Right renal pelvis (tissue), 4 donors: ENCODE measurements at regions not wholly inside any gene's neighbourhood (a gene's known extent, or its start where the extent isn't known, plus 50 kb on each side); places are given as distances from the start of the nearest gene placed in this dataset.
A peak's percentile ranks its signal among the peaks of the same experiment; 100 is the strongest.
"Not testable (repeated sequence)": the region's sequence is repeated elsewhere in the genome, so short reads cannot be mapped to it uniquely, and the experiment has no call there.

Experiments
- DNase-seq, 4 donors: peaks; one replicate each; pipeline ENCODE4 v3.0.0-alpha.2; 2013; ENCODE audit warnings: low read depth in 4 of 4, low spot score in 3 of 4, missing footprints in 1 of 4

GRCh38 chr3:94472511-94472910 is 409.6 kb downstream of the NSUN3 start:
- DNase-seq: no peak

- DNase-seq: no peak
Measured at GRCh38 chr3:94481226-94481898, 418.5 kb downstream of the NSUN3 start.

DNA sequence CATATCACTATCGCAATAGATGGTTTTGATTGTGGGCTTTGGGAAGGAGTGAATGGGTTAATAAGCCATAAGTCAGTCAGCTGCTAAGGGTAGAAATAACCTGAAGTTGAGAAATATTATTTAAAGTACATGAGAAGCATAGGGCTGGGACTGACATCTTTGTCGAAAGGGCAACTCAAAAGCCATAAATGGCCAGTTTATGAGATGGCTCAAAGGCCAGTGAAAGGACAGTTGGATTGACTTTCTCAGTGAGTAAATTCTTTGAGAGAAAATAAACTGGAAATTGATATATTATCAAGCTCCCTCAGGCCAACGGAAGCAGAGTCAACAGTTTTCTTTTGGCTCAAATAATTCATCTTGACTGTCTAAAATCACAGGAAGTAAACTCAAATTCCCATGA is 419.8 kb downstream of the NSUN3 start:
- DNase-seq: peak in 1 of 4 donors; percentile 2

DNA sequence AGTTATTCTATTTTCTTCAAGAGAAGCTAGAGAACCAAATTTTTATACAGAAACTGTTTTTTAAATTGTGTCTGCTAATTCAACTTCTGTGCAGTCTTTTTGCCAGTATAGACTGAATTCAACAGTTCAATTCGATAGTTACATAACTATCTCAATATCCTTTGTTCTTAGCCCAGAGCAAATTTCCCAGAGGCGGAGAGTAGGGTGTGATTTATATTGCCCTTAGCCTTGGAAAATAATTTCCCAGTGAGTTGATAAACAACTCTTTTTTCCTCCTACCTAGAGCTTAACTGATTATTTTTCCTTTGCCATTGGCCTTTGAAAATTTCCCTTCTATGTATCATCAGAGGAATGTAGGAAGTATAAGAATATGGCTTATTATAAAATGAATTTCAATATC is 420.5 kb downstream of the NSUN3 start:
- no peak for DNase-seq

GRCh38 chr3:94494992-94495391 is 432.1 kb downstream of the NSUN3 start:
- DNase-seq: no peak

DNA sequence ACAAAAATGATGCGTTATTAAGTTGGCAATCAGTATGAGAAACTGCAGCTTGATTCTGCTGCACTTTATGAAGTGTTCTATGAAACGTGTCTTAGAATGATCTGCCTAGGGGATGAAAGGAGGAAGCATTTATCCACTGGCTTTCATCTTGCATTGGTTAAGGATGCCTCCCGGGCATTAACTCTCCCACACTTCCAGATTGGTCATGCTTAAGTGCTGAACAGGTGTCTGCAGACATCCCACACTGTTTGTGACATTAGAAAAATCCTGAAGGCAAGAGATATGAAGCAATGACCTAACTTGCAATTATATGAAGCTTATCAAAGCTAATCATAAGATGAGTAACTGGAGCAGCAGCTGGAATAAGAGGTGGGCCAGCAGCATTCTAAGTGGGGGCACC is 437.3 kb downstream of the NSUN3 start:
- no peak for DNase-seq

- not testable (repeated sequence) for DNase-seq
Measured at GRCh38 chr3:94507354-94507753, 444.5 kb downstream of the NSUN3 start.

DNA sequence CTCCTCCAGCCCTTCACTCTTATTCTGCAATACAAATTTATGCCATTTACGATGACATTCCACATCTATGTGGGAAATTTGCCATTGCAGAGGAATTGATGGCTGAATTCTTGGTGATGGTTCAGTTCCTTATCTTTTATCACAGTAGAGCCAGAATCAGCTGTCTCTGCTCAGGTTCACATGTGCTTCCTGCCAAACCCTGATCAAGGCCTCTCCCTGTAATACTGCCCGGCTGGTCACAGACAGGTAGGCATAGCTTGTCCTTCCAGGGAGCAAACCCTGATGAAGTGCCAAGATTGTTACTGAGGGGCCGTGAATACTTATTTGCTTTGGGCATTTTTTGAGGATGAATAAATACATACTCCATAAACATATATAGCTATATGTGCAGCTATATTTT is 450.0 kb downstream of the NSUN3 start:
- no peak for DNase-seq

DNA sequence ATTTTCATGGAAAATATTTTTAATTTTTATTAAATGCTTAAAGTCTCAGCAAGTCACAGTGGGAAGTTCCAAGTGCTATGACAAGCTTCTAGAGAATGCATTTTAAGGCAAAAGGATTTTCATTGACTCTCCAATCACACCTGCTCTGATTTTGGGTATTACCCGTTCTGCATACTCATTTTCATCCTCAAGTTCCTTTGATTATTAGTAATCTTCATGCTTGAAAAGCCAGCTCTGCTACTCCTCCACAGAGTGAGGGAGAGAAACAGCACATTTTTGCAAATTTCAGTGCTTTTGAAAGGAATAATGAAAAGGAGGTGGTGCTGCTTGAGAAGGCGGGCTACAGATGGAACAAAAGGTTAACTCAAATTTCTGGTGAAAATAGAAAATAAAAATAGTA is 450.7 kb downstream of the NSUN3 start:
- DNase-seq: no peak

DNA sequence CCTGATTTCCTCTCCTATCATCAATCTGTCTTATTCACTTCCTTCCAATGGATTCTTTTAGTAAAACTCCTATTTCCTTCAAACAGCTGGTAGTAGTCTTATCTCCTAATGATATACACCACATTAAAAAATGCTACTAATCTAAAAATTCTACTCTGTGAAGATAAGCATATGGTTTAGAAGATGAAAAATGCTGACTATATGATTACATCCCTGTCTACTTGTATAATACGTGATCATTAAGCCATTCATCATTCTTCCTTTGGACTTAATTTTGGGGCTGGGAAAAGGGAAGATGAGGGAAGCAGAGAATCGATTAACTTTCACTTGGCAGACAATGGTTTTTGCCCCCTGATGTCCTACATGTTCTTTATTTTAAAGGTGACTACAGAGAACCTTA is 453.1 kb downstream of the NSUN3 start:
- DNase-seq: no peak

DNA sequence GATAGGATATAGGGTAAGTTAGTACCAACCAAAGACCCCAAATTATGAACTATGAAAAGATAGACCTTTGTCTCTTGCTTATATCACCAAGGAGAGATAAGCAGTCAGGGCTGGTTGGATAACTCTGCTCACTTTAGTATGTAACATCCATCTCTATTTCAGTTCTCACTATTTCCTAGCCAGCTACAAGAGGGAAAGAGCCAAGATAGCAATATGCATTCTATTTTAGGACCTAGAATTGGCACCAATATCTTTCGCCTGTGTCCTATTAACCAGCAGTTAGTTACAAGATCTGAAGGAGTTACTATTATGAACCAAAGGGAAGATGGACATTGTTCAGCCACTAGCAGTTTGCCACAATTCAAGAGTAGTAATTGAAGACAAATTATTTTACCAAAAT is 457.5 kb downstream of the NSUN3 start:
- DNase-seq: no peak

GRCh38 chr3:94522488-94522887 is 459.6 kb downstream of the NSUN3 start:
- no peak for DNase-seq

DNA sequence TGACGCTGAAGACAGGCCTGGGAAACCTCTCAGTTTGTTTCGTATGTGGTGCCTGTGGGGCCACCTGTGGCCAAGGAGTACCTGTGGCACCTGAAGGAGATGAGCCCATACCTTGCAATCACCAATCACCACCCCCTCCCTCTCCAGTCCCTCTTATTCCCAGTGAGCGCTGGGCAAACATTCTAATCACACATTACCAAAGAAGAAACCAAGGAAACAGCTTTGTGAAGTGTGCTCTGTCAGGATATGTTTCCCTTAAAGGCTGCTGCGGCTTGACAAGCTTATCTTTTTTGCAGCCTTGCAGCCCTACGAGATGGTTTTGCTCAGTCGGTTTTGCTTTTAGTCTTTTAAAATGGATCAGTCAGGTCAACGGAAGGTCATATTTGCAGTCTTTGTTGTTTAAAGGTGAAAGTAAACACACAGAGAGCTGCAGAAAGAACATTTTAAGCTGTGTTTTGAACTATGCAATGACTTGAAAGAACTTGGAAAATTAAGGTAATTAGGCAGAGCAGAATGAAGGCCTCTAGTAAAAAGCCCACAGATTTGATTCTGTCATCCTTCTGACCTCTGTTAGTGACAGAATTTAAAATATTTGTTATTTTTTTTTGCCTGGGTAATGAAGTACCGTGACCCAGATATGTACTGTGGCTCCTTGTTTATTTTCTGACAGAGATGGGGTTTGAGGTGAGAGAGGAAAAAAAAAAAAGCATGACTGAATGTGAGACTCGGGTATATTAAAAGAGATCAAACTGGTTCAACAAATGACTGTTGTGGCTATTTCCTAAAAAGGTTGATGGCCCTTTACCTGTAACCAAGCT is 461.4 kb downstream of the NSUN3 start:
- no peak for DNase-seq

GRCh38 chr3:94525043-94525442 is 462.2 kb downstream of the NSUN3 start:
- DNase-seq: peak in 1 of 4 donors; percentile 13

- DNase-seq: no peak
Measured at GRCh38 chr3:94529816-94530215, 467.0 kb downstream of the NSUN3 start.

- no peak for DNase-seq
Measured at GRCh38 chr3:94532951-94533350, 470.1 kb downstream of the NSUN3 start.

DNA sequence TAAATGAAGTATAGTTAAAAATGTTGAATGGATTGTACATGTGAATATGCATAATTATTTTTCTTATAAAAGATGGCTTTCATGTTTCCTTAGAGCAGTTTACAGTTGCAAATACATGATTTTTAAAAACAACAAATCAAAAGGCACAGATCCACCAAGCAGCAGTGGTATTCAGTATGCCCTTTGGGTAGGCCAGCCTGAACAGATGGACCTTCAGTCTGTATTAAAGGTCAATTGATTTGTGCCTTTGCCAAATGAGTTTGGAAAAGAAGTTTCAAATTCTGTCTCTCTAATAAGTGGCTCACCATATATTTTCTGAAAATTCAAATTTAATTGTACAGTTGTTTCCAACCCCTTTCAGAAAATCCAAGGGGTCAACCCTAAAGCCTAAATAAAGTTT is 477.1 kb downstream of the NSUN3 start:
- DNase-seq: no peak

GRCh38 chr3:94543161-94543560 is 480.3 kb downstream of the NSUN3 start:
- no peak for DNase-seq

DNA sequence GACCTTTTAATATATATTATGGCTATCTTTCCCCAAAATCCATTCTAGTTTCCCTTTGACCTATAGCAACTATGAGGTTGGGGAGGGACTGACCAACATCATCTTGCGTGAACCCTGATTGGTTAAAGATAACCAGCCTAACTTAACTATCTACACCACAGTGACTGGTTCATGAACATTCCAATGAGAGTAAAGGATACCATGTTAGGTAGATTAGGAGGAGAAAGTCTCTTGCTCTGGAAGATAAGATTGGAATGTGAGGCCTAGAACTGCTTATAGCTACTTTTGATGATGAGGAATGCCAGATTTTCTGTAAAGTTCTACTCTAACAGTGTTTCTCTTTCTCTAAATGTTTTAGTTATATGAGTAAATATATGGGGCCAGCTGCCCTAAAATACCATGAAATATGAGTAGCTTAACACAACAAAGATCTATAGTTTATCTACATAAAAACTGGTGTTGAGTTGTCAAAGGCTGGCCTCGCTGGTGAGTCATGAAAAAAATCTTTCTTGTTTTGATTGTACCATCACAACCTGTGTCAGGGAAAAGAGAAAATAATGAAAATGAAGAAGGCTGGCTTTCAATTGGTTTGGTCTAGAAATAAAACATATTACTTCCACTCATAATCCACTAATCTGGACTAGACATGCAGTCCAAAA is 481.4 kb downstream of the NSUN3 start:
- no peak for DNase-seq

DNA sequence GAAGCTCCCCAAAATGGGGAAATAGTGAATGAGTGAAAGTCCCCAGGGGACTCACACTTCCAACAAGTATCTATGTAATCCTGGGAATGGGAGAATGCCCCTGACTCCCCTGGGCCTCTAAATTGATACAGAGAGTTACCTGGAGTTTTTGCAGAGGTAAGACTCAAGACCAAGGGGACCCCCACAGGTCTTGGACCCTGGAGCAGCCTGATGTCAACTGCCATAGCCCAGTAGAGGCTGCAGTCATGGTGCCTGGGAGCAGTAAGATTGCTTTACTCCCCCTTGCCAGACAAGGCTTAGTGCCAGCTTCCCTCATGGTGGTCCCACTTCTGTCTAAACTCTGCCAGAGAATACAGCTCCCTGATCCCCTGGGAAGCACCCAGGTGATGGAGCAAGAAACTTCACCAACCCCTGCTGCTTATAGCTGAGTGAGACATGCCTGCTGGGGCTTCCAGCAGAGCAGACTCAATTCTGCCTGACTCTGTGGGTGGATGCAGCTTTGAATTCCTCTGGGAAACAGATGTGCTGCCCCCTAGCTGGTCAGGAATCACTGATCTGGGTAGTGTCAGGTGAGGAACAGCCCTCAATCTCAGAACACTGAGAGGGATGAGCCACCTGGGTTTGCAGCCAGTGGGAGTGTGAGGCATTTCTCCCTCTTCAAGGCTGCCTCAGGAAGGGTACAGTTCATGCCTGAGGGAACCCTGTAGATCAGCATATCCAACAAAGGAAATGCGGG is 485.9 kb downstream of the NSUN3 start:
- no peak for DNase-seq

DNA sequence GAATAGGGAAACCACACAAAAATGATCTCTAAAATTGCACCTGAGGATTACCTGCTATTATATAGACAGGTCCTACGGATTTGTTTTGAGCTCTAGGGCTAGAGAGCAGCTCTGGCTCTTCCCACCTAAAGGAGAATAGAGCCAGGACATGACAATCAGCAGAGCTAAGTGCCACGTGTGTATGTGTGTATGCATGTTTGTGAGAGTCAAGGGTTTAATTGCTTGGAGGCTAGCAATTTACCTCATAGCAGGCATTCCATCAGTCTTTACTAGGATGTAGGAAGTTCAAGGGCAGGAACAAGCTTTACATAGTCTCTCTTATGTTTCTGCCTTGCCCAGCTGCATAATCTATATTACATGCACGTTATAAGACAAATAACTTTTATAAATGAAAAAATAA is 498.2 kb downstream of the NSUN3 start:
- DNase-seq: no peak
